ENCODE measurements at regions not wholly inside any gene's neighbourhood (a gene's known extent, or its start where the extent isn't known, plus 50 kb on each side); places are given as distances from the start of the nearest gene placed in this dataset.

GRCh38 chr22:26914519-26915185 is 257.3 kb downstream of the MIAT start:
- no peak for TF ChIP-seq CTCF (IDR thresholded peaks at IDR 0.05 in 4 of 5, conservative IDR thresholded peaks at IDR 0.05 in 1 of 5)
- TF ChIP-seq POLR2A (IDR thresholded peaks at IDR 0.05), result no peak

Measured in gastrocnemius medialis (tissue), 4 donors.